IMR-90 (cell line): ENCODE measurements at regions not wholly inside any gene's neighbourhood (a gene's known extent, or its start where the extent isn't known, plus 50 kb on each side); places are given as distances from the start of the nearest gene placed in this dataset.

Source experiments
- ATAC-seq: fragments of 200-7000 bp; cut with Tn5 transposase; 2 replicates; pipeline ENCODE4 v1.9.1; 2020; ENCODE audit warnings: low read depth, mild to moderate bottlenecking, moderate library complexity
- BruUV-seq: library from RNA; stranded (reverse); fragments of 400-500 nt; replicated peaks from 2 replicates; lab custom pipeline; 2021; lab: Mats Ljungman, UMichigan
- CTCF ChIA-PET: fragments of 300-600 bp; formaldehyde crosslinking; extraction: SDS; loops from one replicate; lab custom pipeline; 2021; ENCODE audit warnings: antibody characterized with exemption; lab: Yijun Ruan, JAX
- POLR2A ChIA-PET: fragments of 300-600 bp; sonication (Branson Sonifier 250); formaldehyde crosslinking; loops from one replicate; lab custom pipeline; 2022; ENCODE audit warnings: antibody characterized with exemption; ENCODE audit not compliant: unreplicated experiment; lab: Charles Lee
- DNase-seq: peaks from one replicate; pipeline ENCODE4 v3.0.0; 2013
- H2AFZ ChIP-seq: replicated peaks from 2 replicates; pipeline ENCODE3; 2013; ENCODE audit warnings: low read length, mild to moderate bottlenecking; ENCODE audit not compliant: poor library complexity
- H2AK5ac ChIP-seq: 2 replicates; pipeline ENCODE4 v1.6.1; 2013; ENCODE audit warnings: low read depth, low read length, inconsistent platforms
- H2AK9ac ChIP-seq: replicated peaks from 2 replicates; pipeline ENCODE3; 2013; ENCODE audit warnings: mild to moderate bottlenecking, low read depth, low read length, moderate library complexity; ENCODE audit not compliant: poor library complexity
- H2BK120ac ChIP-seq: 2 replicates; pipeline ENCODE4 v1.6.1; 2013; ENCODE audit warnings: low read depth, low read length, inconsistent platforms
- H2BK15ac ChIP-seq: 3 replicates; pipeline ENCODE4 v1.6.1; 2013; ENCODE audit warnings: low read depth, low read length, inconsistent platforms
- H2BK20ac ChIP-seq: 2 replicates; pipeline ENCODE4 v1.6.1; 2013; ENCODE audit warnings: low read depth, mild to moderate bottlenecking, inconsistent platforms, low read length, moderate library complexity
- H2BK5ac ChIP-seq: 2 replicates; pipeline ENCODE4 v1.6.1; 2013; ENCODE audit warnings: mild to moderate bottlenecking, low read depth, low read length, inconsistent platforms; ENCODE audit not compliant: poor library complexity, severe bottlenecking
- H3K14ac ChIP-seq: replicated peaks from 2 replicates; pipeline ENCODE4 v1.6.1; 2013; ENCODE audit warnings: low read depth, low read length, inconsistent platforms
- H3K18ac ChIP-seq: 2 replicates; pipeline ENCODE4 v1.6.1; 2013; ENCODE audit warnings: low read depth, low read length, control low read depth
- H3K23ac ChIP-seq: 2 replicates; pipeline ENCODE4 v1.6.1; 2013; ENCODE audit warnings: low read depth, low read length, inconsistent platforms
- H3K27ac ChIP-seq: 2 replicates; pipeline ENCODE4 v1.5.1; 2013; ENCODE audit warnings: mild to moderate bottlenecking, control low read depth, low read length; ENCODE audit not compliant: insufficient read depth
- H3K27me3 ChIP-seq: 2 replicates; pipeline ENCODE4 v1.6.1; 2013; ENCODE audit warnings: low read length; ENCODE audit not compliant: control insufficient read depth, insufficient read depth
- H3K36me3 ChIP-seq: 2 replicates; pipeline ENCODE4 v1.6.1; 2013; ENCODE audit warnings: low read length, mixed read lengths; ENCODE audit not compliant: control insufficient read depth, insufficient read depth
- H3K4ac ChIP-seq: 2 replicates; pipeline ENCODE4 v1.6.1; 2013; ENCODE audit warnings: low read depth, low read length, inconsistent platforms
- H3K4me1 ChIP-seq: 2 replicates; pipeline ENCODE4 v1.6.1; 2013; ENCODE audit warnings: low read length, mixed read lengths; ENCODE audit not compliant: control insufficient read depth, insufficient read depth
- H3K4me2 ChIP-seq: 2 replicates; pipeline ENCODE4 v1.6.1; 2013; ENCODE audit warnings: low read depth, mild to moderate bottlenecking, control low read depth, low read length, moderate library complexity
- H3K4me3 ChIP-seq: 2 replicates; pipeline ENCODE4 v1.5.1; 2013; ENCODE audit warnings: low read depth, mild to moderate bottlenecking, control low read depth, low read length, moderate library complexity; ENCODE audit not compliant: insufficient read depth
- H3K56ac ChIP-seq: 2 replicates; pipeline ENCODE4 v1.6.1; 2013; ENCODE audit warnings: low read length, inconsistent platforms; ENCODE audit not compliant: insufficient read depth; ENCODE audit errors: extremely low read depth
- H3K79me1 ChIP-seq, 2 experiments: 2 replicates each; pipeline ENCODE4 v1.6.1; 2013; ENCODE audit warnings: low read length in 2 of 2, inconsistent platforms in 1 of 2, low read depth in 1 of 2
- H3K9ac ChIP-seq: 2 replicates; pipeline ENCODE4 v1.6.1; 2013; ENCODE audit warnings: low read depth, low read length, control low read depth
- H3K9me1 ChIP-seq: 2 replicates; pipeline ENCODE4 v1.6.1; 2013; ENCODE audit warnings: low read length, inconsistent platforms; ENCODE audit not compliant: insufficient read depth
- H3K9me3 ChIP-seq: 2 replicates; pipeline ENCODE4 v1.6.1; 2013; ENCODE audit warnings: low read length; ENCODE audit not compliant: control insufficient read depth, insufficient read depth
- H4K20me1 ChIP-seq: 2 replicates; pipeline ENCODE4 v1.6.1; 2013; ENCODE audit warnings: low read length, inconsistent platforms; ENCODE audit not compliant: insufficient read depth
- H4K5ac ChIP-seq: 2 replicates; pipeline ENCODE4 v1.6.1; 2013; ENCODE audit warnings: mild to moderate bottlenecking, low read depth, low read length, control low read depth
- H4K8ac ChIP-seq, 2 experiments: 2 replicates each; pipeline ENCODE4 v1.6.1; 2013; ENCODE audit warnings: low read depth in 2 of 2, low read length in 2 of 2, control low read depth in 1 of 2, inconsistent platforms in 1 of 2
- H4K91ac ChIP-seq: 2 replicates; pipeline ENCODE4 v1.6.1; 2013; ENCODE audit warnings: low read depth, low read length, inconsistent platforms; ENCODE audit not compliant: insufficient read depth
- BHLHE40 ChIP-seq: fragments of 150-350 bp; IDR thresholded peaks from 2 replicates; pipeline ENCODE4 v1.6.1; 2016; ENCODE audit warnings: mild to moderate bottlenecking, low read depth, low read length
- CHD1 ChIP-seq: IDR thresholded peaks from 2 replicates; pipeline ENCODE4 v1.6.1; 2012; ENCODE audit warnings: low read depth, low read length, improper control_type of control experiment
- MAFK ChIP-seq: IDR thresholded peaks from 2 replicates; pipeline ENCODE4 v1.6.1; 2012; ENCODE audit warnings: low read depth, low read length, improper control_type of control experiment
- MXI1 ChIP-seq: IDR thresholded peaks from 2 replicates; pipeline ENCODE4 v1.6.1; 2012; ENCODE audit warnings: low read depth, mild to moderate bottlenecking, low read length, moderate library complexity, borderline replicate concordance
- NFE2L2 ChIP-seq: fragments of 150-350 bp; IDR thresholded peaks from 2 replicates; pipeline ENCODE4 v1.6.1; 2016; ENCODE audit warnings: low read depth, mild to moderate bottlenecking, low read length
- POLR2A ChIP-seq: IDR thresholded peaks from 2 replicates; pipeline ENCODE4 v1.6.1; 2012; ENCODE audit warnings: mild to moderate bottlenecking, low read depth, low read length
- SMC3 ChIP-seq: fragments of 150-350 bp; IDR thresholded peaks from 2 replicates; pipeline ENCODE4 v1.6.1; 2016; ENCODE audit warnings: low read depth, mild to moderate bottlenecking, antibody characterized with exemption, low read length, moderate library complexity
- USF2 ChIP-seq: fragments of 150-350 bp; IDR thresholded peaks from 2 replicates; pipeline ENCODE4 v1.6.1; 2017; ENCODE audit warnings: mild to moderate bottlenecking, antibody characterized with exemption, low read length, low read depth
- WGBS, 2 experiments: methylation state at CpG; one replicate each; pipeline versions ENCODE4 v1.1.5 to v1.1.7; 2013; ENCODE audit warnings: missing lambda C conversion rate in 2 of 2; ENCODE audit not compliant: insufficient read length in 1 of 2; ENCODE audit errors: extremely low coverage in 2 of 2; 5-methylcytosine and 5-hydroxymethylcytosine counted together
- dilution Hi-C: fragments of 300-500 bp; cut with HindIII; formaldehyde crosslinking; loops from one replicate; pipeline ENCODE4 v1.14.3; 2018; ENCODE audit warnings: low sequenced_read_pairs; ENCODE audit not compliant: unreplicated experiment
- in situ Hi-C: fragments of 300-500 bp; cut with MboI; formaldehyde crosslinking; loops from 3 replicates; pipeline ENCODE4 v1.14.3; 2019; ENCODE audit warnings: low sequenced_read_pairs, inconsistent platforms, mixed read lengths
- intact Hi-C: fragments of 100-400 bp; cut with micrococcal nuclease; formaldehyde crosslinking; loops from 2 replicates; pipeline ENCODE4 v1.10.0; 2022

GRCh38 chr9:118521261-118521660 lies 817.1 kb downstream of the TLR4 start:
- H2AK5ac ChIP-seq: no peak overlapping the region
- no TSS peak for BruUV-seq
- H2AFZ ChIP-seq: no peak overlapping the region
- dilution Hi-C loops: no loop called here
- intact Hi-C loops: no loop called here
- no peak overlapping the region for H2BK20ac ChIP-seq
- no peak overlapping the region for H2BK5ac ChIP-seq
- H2BK15ac ChIP-seq: no peak overlapping the region
- H4K20me1 ChIP-seq: no peaks in the 10 kb centered on the region
- H3K56ac ChIP-seq: no peak overlapping the region
- CTCF ChIA-PET: no interaction called here
- H3K14ac ChIP-seq: no peak overlapping the region
- no peak overlapping the region for H2AK9ac ChIP-seq
- in situ Hi-C loops: no loop called here
- no peak for DNase-seq
- TF ChIP-seq NFE2L2 (no peak), CHD1 (no peak), BHLHE40 (no peak), POLR2A (no peak), MXI1 (no peak), USF2 (no peak), SMC3 (no peak), MAFK (no peak)
- no peak for ATAC-seq
- no peaks in the 10 kb centered on the region for H3K9me1 ChIP-seq
- H3K27me3 ChIP-seq: no peaks in the 10 kb centered on the region
- no peak overlapping the region for H3K27ac ChIP-seq
- H3K79me1 ChIP-seq: no peaks in the 10 kb centered on the region
- no peak overlapping the region for H3K4ac ChIP-seq
- WGBS, 2 experiments: no CpG with 5 or more reads among the region's 3 CpGs
- peaks cover 7% of the 10 kb centered on the region; the same call in 1 of the 2 replicates for H3K9me3 ChIP-seq
- no peak overlapping the region for H4K8ac ChIP-seq
- H3K18ac ChIP-seq: no peak overlapping the region
- POLR2A ChIA-PET: no interaction called here
- no peak overlapping the region for H3K4me3 ChIP-seq
- no peak overlapping the region for H3K9ac ChIP-seq
- no peak overlapping the region for H2BK120ac ChIP-seq
- H3K4me2 ChIP-seq: no peak overlapping the region
- H3K23ac ChIP-seq: no peak overlapping the region
- no peaks in the 10 kb centered on the region for H3K4me1 ChIP-seq
- no peaks in the 10 kb centered on the region for H3K36me3 ChIP-seq
- no peak overlapping the region for H4K91ac ChIP-seq
- no peak overlapping the region for H4K5ac ChIP-seq
